Neural cell (in vitro differentiated cells): ENCODE measurements at regions not wholly inside any gene's neighbourhood (a gene's known extent, or its start where the extent isn't known, plus 50 kb on each side); places are given as distances from the start of the nearest gene placed in this dataset.

Experiments used
- EZH2 ChIP-seq: fragments of 200-600, 300-800 bp; shearing (Covaris generic), sonication (generic); IDR thresholded peaks from 2 replicates; pipeline ENCODE4 v1.6.1; 2014; ENCODE audit warnings: antibody characterized with exemption, low read length, borderline replicate concordance, mild to moderate bottlenecking; ENCODE audit not compliant: insufficient read depth, poor library complexity, severe bottlenecking
- REST ChIP-seq: IDR thresholded peaks from 2 replicates; pipeline ENCODE4 v1.6.1; 2012; ENCODE audit warnings: borderline replicate concordance
- TAF1 ChIP-seq: IDR thresholded peaks from 2 replicates; pipeline ENCODE4 v1.6.1; 2012; ENCODE audit warnings: low read depth

GRCh38 chr2:187873132-187873531 is 318.9 kb upstream of the TFPI start:
- TF ChIP-seq EZH2 (no peak), TAF1 (no peak), REST (no peak)
